Adipocyte (in vitro differentiated cells): ENCODE measurements at regions not wholly inside any gene's neighbourhood (a gene's known extent, or its start where the extent isn't known, plus 50 kb on each side); places are given as distances from the start of the nearest gene placed in this dataset.
"Not testable (repeated sequence)": the region's sequence is repeated elsewhere in the genome, so short reads cannot be mapped to it uniquely, and the experiment has no call there.

ENCODE experiments used
- DNase-seq: peaks from one replicate; pipeline ENCODE4 v3.0.0-alpha.2; 2015; ENCODE audit warnings: low read depth
- H3K27me3 ChIP-seq: replicated peaks from 2 replicates; pipeline ENCODE4 v1.7.0; 2013; ENCODE audit warnings: mild to moderate bottlenecking, low read length, moderate library complexity; ENCODE audit not compliant: control insufficient read depth, insufficient read depth
- H3K36me3 ChIP-seq: 2 replicates; pipeline ENCODE4 v1.7.0; 2013; ENCODE audit warnings: low read length, mild to moderate bottlenecking, moderate library complexity; ENCODE audit not compliant: control insufficient read depth, insufficient read depth, severe bottlenecking
- H3K4me1 ChIP-seq: 2 replicates; pipeline ENCODE4 v1.7.0; 2013; ENCODE audit warnings: mild to moderate bottlenecking, low read length, moderate library complexity; ENCODE audit not compliant: control insufficient read depth, insufficient read depth
- H3K4me3 ChIP-seq: 2 replicates; pipeline ENCODE4 v1.7.0; 2013; ENCODE audit warnings: mild to moderate bottlenecking, low read length, moderate library complexity
- H3K9ac ChIP-seq: 2 replicates; pipeline ENCODE4 v1.7.0; 2013; ENCODE audit warnings: mild to moderate bottlenecking, low read length, moderate library complexity
- H3K9me3 ChIP-seq: 2 replicates; pipeline ENCODE4 v1.7.0; 2013; ENCODE audit warnings: mild to moderate bottlenecking, low read length, moderate library complexity; ENCODE audit not compliant: control insufficient read depth

DNA sequence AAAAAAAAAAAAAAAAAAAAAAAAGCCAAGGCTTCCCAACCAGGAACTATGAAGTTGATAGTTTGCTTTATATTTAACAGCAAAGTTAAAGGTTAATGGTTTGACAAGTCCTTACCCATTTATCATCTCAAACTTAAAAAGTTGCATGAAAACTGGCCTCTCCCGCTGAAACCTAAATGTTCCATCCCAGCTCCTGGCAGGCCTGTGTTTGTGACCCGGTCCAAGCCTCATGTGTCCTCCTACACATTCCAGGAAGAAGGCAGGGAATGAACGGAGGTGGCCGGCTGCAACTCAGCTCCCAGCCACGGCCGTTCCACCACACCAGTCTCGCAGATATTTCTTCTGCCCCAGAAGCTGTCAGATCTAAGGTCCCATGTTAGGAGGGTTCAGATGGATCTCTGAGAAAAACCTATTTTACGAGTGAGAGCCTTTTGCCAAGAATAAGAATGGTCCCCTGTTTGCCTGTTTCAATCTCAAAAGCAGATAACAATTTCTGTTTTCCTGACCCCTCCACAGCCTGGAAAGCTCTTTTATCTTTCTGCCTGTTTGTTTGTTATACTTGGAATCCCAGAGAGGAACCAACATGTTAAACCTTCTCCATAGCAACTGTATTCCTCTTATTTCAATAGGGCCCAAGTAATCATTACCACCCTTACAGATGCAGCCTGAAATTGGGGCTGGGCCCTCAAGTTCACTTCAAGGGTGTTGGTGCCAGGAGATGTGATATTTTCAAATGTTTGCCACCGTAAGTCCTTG is 56.5 kb downstream of the KCTD12 start:
- Histone ChIP-seq H3K4me1 (peaks cover 22% of the 10 kb centered on the region), H3K9ac (peak overlapping the region; percentile 57), H3K4me3 (no peak overlapping the region), H3K36me3 (no peaks in the 10 kb centered on the region), H3K9me3 (no peaks in the 10 kb centered on the region), H3K27me3 (no peaks in the 10 kb centered on the region)
- DNase-seq, result no peak

GRCh38 chr13:76828316-76828741 is 57.9 kb downstream of the KCTD12 start:
- Histone ChIP-seq H3K4me3 (no peak overlapping the region), H3K36me3 (no peaks in the 10 kb centered on the region), H3K9ac (no peak overlapping the region), H3K27me3 (no peaks in the 10 kb centered on the region), H3K4me1 (peaks cover 22% of the 10 kb centered on the region), H3K9me3 (no peaks in the 10 kb centered on the region)
- no peak for DNase-seq

GRCh38 chr13:76826527-76826926 is 59.7 kb downstream of the KCTD12 start:
- Histone ChIP-seq H3K9ac (no peak overlapping the region), H3K4me3 (no peak overlapping the region), H3K4me1 (peaks cover 22% of the 10 kb centered on the region), H3K27me3 (no peaks in the 10 kb centered on the region), H3K36me3 (no peaks in the 10 kb centered on the region), H3K9me3 (no peaks in the 10 kb centered on the region)
- no peak for DNase-seq

DNA sequence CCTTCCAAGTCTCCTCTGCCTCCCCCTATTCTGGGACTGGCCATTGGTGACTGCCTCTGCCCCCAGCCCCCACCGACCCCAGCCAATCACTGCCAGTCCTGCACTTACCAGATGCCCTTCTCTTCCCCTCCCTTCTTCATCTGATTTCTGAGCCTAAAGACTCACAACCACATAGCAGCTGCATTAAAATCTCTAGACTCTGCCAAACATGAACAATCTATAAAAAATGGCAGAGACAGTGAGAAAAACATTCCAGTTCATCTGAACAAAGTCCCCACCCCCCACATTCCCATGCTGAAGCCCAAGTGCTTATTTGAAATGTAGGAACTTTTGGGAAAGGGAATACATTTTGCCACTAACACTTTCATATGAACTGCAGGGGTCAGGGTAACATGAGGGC is 60.8 kb downstream of the KCTD12 start:
- peak; percentile 23 for DNase-seq
- Histone ChIP-seq H3K9ac (no peak overlapping the region), H3K9me3 (no peaks in the 10 kb centered on the region), H3K27me3 (no peaks in the 10 kb centered on the region), H3K4me3 (no peak overlapping the region), H3K4me1 (peaks cover 28% of the 10 kb centered on the region), H3K36me3 (no peaks in the 10 kb centered on the region)

GRCh38 chr13:76823969-76824368 is 62.2 kb downstream of the KCTD12 start:
- no peaks in the 10 kb centered on the region for H3K27me3 ChIP-seq
- no peaks in the 10 kb centered on the region for H3K9me3 ChIP-seq
- H3K4me3 ChIP-seq, result no peak overlapping the region
- no peak for DNase-seq
- peaks cover 23% of the 10 kb centered on the region for H3K4me1 ChIP-seq
- H3K9ac ChIP-seq, result no peak overlapping the region
- no peaks in the 10 kb centered on the region for H3K36me3 ChIP-seq

- DNase-seq, result peak; percentile 54
- Histone ChIP-seq H3K9ac (no peak overlapping the region), H3K36me3 (no peaks in the 10 kb centered on the region), H3K27me3 (no peaks in the 10 kb centered on the region), H3K4me1 (peaks cover 16% of the 10 kb centered on the region), H3K4me3 (no peak overlapping the region), H3K9me3 (no peaks in the 10 kb centered on the region)
Observed at GRCh38 chr13:76822698-76823267, 63.4 kb downstream of the KCTD12 start.

DNA sequence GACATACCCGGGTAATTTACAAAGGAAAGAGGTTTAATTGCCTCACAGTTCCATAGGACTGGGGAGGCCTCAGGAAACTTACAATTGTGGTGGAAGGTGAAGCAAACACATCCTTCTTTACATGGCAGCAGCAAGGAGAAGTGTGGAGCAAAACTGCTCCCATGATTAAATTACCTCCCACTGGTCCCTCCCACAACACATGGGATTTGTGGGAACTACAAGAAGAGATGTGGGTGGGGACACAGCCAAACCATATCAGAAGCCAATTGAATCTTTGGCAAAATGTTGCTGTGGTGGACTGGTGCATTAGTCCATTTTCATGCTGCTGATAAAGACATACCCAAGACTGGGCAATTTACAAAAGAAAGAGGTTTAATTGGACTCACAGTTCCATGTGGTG is 65.0 kb downstream of the KCTD12 start:
- H3K9ac ChIP-seq, result peak overlapping the region; percentile 58
- not testable (repeated sequence) for H3K27me3 ChIP-seq, H3K9me3 ChIP-seq, DNase-seq, H3K36me3 ChIP-seq
- peak overlapping the region; percentile 22 for H3K4me3 ChIP-seq
- peaks cover 16% of the 10 kb centered on the region for H3K4me1 ChIP-seq

- Histone ChIP-seq H3K4me1 (peaks cover 15% of the 10 kb centered on the region), H3K4me3 (peak overlapping the region; percentile 22), H3K9ac (peak overlapping the region; percentile 58), H3K27me3 (no peaks in the 10 kb centered on the region), H3K36me3 (no peaks in the 10 kb centered on the region), H3K9me3 (no peaks in the 10 kb centered on the region)
- peak; percentile 36 for DNase-seq
Observed at GRCh38 chr13:76820759-76821158, 65.4 kb downstream of the KCTD12 start.

DNA sequence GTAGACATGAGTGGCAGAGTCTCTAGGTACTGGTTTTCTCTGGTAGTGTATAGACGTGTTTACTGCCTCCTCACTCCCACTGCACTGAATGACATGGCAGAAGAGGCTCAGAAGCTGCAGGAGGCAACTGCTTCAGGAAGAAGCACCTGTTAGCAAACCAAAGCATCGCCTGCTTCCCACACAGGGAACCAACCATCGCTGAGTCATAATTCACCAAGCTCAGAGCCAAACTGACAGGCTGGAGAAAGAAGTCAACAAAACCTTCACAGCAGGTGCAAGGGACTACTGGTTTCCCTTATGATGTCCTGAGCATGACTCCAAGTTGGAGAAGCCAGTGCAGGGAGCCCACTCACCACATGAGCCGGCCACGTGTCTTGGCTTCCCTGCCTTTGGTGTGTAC is 69.8 kb downstream of the KCTD12 start:
- Histone ChIP-seq H3K9me3 (no peaks in the 10 kb centered on the region), H3K36me3 (no peaks in the 10 kb centered on the region), H3K9ac (no peak overlapping the region), H3K27me3 (no peaks in the 10 kb centered on the region), H3K4me1 (peaks cover 38% of the 10 kb centered on the region), H3K4me3 (no peak overlapping the region)
- DNase-seq, result no peak

DNA sequence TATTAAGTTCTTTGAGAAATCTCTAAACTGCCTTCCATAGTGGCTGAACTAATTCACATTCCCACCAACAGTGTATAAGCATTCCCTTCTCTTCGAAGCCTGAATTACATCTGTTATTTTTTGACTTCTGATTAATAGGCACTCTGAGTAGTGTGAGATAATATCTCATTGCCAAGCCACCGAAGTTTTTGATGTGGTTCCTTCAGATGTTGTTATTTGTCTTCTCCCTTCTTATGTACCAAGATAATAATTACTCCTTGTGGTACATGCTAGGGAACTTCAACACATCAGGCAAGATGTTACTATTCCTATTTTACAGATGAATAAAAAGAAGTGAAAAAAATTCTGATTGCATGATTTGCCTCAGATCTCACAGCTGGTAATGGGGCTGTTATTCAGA is 70.9 kb downstream of the KCTD12 start:
- Histone ChIP-seq H3K9ac (no peak overlapping the region), H3K4me3 (no peak overlapping the region), H3K4me1 (peaks cover 33% of the 10 kb centered on the region), H3K36me3 (no peaks in the 10 kb centered on the region), H3K27me3 (no peaks in the 10 kb centered on the region), H3K9me3 (no peaks in the 10 kb centered on the region)
- no peak for DNase-seq

- Histone ChIP-seq H3K9me3 (no peaks in the 10 kb centered on the region), H3K9ac (no peak overlapping the region), H3K4me1 (peaks cover 34% of the 10 kb centered on the region), H3K27me3 (no peaks in the 10 kb centered on the region), H3K4me3 (no peak overlapping the region), H3K36me3 (no peaks in the 10 kb centered on the region)
- DNase-seq, result no peak
Observed at GRCh38 chr13:76813891-76814290, 72.3 kb downstream of the KCTD12 start.
